HG03103 (cell line): ENCODE measurements at regions not wholly inside any gene's neighbourhood (a gene's known extent, or its start where the extent isn't known, plus 50 kb on each side); places are given as distances from the start of the nearest gene placed in this dataset.
"Not testable (repeated sequence)": the region's sequence is repeated elsewhere in the genome, so short reads cannot be mapped to it uniquely, and the experiment has no call there.

ENCODE experiments used
- ATAC-seq: cut with Tn5 transposase; IDR thresholded peaks from one replicate; pipeline ENCODE4 v1.9.1; 2021; ENCODE audit warnings: low read depth; ENCODE audit not compliant: unreplicated experiment

DNA sequence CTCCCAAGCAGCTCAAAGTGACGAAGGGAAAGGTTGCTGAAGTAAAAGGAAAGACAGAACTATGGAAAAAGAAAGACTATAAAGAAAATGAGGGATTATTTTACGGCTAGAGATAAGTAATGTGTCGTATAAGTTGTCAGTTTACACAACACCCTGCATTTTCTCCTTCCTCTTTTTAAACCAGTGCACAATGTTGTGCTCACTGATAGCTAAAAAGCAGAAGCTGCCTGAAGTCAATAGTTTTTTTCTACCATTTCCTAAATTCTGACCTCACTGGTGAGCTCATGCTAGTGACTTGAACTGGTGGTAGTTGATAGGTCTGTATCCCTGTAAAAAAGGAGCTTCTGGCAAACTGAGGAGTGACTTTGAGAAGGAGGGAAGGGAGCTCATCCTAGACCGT, 368.6 kb upstream of the GBE1 start:
- ATAC-seq, result no peak

DNA sequence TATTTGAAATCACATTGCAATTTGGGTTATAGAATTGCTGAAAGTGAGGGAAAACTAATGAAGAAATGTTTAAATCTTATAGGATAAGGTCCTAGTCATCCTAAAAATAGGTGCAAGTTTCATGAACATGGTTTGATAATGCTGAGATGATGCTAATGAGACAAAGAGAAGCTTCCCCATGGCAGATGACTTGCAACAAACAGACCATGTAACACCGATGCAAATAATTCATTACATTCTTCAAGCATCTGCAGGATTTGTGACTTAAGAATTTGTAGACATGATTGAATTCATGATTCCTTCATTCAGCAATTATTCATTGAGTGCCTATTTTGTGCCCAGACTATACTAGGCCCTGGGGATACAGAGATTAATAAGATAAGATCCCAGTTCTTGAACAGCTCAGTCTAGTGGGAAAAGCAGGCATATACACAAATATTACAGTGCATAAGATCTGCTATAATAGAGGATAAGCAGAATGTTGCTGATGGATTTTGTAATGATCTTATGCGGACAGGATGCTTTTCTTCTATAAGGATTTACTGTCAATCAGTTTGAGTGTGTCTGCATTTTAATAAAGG, 367.9 kb upstream of the GBE1 start:
- ATAC-seq, result no peak

DNA sequence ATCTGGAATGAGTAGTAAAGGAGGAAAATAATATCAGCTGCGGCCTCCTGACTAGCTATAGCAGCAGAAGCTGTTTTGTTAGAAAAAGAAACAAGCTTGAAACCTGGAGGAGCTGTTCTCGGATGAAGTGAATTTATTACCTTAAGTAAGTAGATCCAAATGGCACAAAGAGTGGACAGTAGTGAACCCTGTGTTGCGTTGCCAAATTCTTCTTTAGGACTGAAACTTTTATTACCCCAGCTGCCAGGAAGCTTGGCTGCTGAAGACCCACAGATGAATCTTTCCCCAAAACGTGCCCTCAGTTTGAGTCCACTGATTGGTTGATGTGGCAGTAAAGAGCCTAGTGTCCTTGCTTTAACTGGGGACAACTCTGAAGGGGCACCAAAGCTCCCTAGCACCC, 366.8 kb upstream of the GBE1 start:
- ATAC-seq, result no peak

- ATAC-seq, result no peak
These were observed 361.3 kb upstream of the GBE1 start for GRCh38 chr3:82122554-82123345.

DNA sequence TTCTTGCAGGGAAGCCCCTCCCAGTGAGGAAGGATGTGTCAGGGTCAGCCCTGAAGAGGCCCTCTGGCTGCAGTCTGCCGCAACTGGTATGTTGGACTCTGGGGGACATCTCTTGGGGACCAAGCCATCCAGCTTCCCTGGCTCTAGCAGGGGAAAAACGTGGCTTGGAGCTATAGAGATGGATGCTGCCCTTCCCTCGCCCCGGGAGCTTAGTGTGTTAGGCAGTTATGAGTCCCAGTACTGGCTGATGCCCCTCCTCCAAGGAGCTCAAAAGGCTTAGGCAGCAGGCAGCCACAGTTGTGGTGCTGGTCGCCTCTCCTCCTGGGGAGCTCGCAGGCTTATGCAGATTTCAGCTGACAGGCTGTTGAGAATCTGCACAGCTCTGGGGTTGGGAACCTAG, 353.1 kb upstream of the GBE1 start:
- ATAC-seq, result no peak

DNA sequence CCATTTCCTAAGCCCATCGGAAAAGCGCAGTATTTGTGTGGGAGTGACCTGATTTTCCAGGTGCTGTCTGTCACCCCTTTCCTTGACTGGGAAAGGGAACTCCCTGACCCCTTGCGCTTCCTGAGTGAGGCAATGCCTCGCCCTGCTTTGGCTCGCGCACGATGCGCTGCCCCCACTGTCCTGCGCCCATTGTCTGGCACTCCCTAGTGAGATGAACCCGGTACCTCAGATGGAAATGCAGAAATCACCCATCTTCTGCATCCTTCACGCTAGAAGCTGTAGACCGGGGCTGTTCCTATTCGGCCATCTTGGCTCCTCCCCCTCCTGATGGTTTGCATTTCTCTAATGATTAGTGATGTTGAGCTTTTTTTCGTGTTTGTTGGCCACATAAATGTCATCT, 349.3 kb upstream of the GBE1 start:
- ATAC-seq, result not testable (repeated sequence)

DNA sequence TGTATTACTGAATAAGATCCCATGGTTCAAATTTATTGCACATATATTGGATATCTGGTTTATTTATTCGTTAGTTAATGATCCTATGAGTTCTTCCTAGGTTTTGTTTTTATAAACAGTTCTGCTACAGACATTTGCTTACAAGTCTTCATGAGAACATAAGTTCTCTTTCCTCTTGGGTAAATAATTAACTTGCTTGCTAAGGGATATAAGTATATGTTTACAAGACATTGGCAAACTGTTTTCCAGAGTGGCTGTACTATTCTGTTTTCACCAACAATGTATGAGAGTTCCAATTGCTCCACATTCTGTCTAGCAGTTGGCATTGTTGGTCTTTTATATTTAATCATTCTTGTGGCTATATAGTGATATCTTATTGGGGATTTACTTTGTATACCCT, 341.8 kb upstream of the GBE1 start:
- no peak for ATAC-seq

DNA sequence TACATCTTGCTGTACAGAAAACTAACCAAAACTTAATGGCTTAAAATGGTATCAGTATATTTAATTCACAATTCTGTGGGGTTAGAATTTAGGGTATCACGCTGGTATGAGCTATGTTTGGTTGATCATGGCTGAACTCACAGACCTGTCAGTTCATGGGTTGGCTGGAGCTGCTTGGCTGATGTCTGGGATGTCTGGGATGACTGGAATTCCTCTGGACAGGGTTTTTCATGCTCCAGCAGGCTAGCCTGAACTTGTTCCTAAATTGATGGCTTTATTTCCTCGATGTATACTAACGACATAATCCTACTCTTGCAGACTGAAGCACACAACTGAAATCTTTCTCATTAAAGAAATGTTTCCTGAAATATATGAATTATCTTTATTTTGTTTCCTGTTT, 338.9 kb upstream of the GBE1 start:
- no peak for ATAC-seq

GRCh38 chr3:82093641-82094040, 332.2 kb upstream of the GBE1 start:
- ATAC-seq, result no peak

GRCh38 chr3:82088749-82089148, 327.3 kb upstream of the GBE1 start:
- ATAC-seq, result peak; percentile 79

DNA sequence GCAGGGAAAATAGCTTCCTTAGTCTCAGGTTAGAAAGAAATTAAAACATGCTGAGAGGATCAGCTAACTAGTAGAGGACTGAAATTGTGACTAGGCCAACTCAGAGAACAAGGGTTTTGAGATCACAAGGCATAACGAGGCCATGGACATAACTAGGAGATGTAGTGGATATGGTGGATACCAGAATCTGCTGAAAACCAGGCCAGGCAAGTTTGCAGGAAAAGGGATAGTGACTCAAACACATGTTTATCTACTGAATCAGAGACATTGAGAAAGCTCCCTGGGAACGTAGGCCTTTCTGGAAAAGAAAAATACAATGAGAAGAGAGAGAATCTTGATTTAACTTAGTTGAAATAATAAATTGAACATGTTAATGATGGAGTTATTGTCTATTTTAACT, 326.5 kb upstream of the GBE1 start:
- ATAC-seq, result no peak

DNA sequence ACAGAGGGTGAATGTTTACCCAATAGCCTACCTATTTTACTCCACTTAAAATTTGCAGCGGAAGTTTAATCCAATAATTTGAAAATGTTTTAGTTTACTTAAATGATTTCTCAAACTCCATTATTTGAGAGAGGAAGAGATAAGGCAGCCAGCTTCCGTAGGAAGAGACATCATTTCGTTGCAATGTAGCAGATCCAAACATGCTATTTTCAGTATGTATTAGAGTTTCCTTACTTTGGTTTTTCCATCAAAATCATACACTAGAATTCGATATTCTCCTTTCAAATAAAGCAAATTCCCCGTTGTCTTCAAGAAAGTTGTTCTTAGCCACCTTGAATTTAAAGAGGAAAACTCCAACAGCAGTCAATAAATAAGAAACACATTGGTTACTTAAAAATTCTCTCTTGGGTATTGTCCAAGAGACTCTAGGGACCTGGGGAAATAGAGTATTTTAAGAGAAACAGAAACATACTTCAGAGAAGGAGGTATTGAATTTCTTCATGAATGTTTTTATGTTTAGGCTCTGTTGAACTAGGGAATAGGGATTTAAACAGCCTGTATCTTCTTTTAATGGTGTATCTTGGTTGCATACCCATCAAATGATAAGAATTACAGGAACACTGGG, 324.5 kb upstream of the GBE1 start:
- no peak for ATAC-seq

- ATAC-seq, result no peak
These were observed 323.9 kb upstream of the GBE1 start for GRCh38 chr3:82085356-82085755.

- no peak for ATAC-seq
These were observed 323.4 kb upstream of the GBE1 start for GRCh38 chr3:82084824-82085223.

- ATAC-seq, result no peak
These were observed 321.4 kb upstream of the GBE1 start for GRCh38 chr3:82082796-82083195.

DNA sequence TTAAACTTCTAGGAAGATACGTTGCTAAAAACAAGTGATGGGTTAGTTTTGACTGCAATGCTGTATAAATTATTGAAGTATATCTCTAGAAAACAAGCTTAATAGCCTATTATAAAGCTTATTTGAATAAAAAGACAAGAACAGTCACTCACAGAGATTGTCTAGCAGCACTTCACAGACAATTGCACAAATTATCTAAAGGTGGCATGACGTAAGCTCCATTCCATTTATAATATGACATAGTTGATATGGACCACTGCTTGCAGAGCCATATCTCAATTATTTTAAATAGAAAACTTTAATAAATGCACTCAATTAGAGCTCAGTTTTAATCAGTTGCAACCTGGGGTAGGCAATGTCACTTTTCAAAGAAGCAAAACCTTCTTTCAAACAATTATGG, 319.9 kb upstream of the GBE1 start:
- ATAC-seq, result no peak

DNA sequence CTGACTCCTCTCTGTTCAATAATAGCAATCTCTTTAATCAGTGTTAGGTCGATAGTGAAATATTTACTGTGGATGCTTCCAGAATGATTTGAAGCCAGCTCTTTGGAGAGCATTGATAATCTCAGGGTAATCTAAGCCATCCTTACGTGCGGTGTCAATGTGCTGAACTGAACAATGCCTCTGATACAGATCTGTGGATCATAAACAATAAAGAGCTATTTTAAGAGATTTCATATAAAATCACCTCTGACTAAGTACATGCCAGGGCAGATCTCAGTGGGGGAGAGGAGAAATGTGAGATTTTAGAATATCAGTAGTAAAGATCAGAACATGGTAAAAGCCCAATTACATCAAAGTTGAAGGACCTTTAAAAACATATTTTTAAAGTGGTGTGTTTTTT, 319.3 kb upstream of the GBE1 start:
- no peak for ATAC-seq

DNA sequence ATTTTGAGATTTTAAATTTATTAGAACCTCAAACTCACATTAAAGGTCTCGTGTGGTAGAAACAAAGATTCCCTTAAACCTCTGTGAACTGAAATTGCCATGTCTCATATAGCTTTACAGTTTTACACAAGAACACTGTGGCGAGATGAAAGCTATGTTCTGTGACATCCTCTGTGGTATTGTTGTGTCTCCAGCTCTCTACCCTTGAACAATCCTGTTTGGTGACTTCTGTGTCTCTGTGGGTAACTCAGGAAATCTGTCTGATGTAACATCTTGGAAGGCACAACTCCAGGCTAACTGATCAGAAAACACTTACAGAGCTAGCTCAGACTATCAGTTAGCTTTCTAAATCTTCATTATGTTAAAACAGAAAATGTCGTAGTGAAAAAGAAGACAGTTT, 318.8 kb upstream of the GBE1 start:
- no peak for ATAC-seq

DNA sequence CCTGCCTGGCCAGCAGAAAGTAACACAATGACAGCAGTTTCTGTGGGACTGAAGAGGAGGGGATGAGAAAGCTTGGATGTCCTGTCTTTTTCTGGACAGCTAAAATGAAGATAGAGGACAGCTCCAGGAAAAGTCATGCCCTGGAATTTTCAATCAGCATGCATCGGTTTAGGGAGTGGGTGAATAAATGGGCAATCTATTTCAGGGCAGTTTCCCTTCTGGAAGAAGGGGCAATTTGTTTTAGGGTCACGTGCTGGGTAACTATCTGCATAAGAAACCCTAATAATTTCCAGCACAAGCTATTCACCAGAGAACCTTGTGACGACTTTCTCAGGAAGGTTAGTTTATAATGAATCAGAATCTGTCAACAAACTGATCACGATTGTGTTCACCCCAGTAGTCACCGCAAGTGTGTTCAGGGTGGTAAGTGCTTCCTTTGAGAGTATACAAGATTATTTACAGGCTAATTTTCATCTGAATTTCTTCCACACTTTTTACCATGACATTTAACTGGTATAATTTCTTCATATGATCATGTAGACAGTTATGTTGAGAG, 318.0 kb upstream of the GBE1 start:
- no peak for ATAC-seq

GRCh38 chr3:82078246-82078645, 316.8 kb upstream of the GBE1 start:
- ATAC-seq, result no peak

DNA sequence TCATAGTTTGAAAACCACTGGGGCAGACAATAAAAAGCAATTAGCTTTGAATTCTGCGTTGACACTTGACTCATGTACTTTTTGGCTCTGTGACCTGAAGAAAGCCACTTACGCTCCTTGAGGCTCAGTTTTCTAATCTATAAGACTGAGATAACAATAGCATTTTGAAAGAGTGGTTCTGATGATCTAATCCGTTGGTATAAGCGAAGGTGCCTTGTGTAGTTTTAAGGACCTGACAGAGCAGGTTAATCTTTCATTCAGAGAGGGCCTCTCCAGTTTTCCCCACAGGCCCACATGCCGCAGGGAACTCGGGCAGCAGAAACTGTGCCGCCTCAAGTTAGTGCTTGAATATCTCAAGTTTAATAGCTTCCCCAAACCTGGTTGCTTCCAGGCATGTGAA, 306.0 kb upstream of the GBE1 start:
- no peak for ATAC-seq

DNA sequence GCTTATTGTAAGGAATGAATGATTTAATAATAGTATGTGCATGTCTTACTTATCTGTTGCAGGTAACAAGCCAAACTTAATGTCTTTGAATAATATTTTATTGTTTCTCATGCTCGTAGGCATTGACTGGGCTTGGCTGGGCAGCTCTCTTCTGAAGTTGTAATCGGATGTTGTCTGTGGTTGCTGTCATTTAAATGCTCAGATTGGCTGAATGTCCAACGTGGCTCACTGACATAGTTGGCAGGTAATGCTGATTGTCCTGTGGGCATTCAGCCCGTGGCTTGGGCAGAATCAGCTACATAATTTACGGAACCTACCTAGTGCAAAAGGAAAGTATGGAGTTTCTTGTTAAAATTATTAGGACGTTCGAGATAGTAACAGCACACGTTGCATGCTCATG, 297.4 kb upstream of the GBE1 start:
- ATAC-seq, result no peak
